Trophoblast cell (in vitro differentiated cells and primary cell): ENCODE measurements at regions not wholly inside any gene's neighbourhood (a gene's known extent, or its start where the extent isn't known, plus 50 kb on each side); places are given as distances from the start of the nearest gene placed in this dataset.

Experiments used
- DNase-seq, 2 donors: peaks; one replicate each; pipeline ENCODE4 v3.0.0-alpha.2; 2016
- H2AFZ ChIP-seq: 2 replicates; pipeline ENCODE4 v1.6.1; 2013; ENCODE audit warnings: low read length, moderate library complexity, mild to moderate bottlenecking; ENCODE audit not compliant: insufficient read depth, poor library complexity
- H2AK5ac ChIP-seq: 2 replicates; pipeline ENCODE4 v1.6.1; 2013; ENCODE audit warnings: mild to moderate bottlenecking, low read length
- H2BK120ac ChIP-seq: 2 replicates; pipeline ENCODE4 v1.6.1; 2013; ENCODE audit warnings: low read length, mild to moderate bottlenecking, moderate library complexity; ENCODE audit not compliant: insufficient read depth, poor library complexity
- H2BK12ac ChIP-seq: 2 replicates; pipeline ENCODE4 v1.6.1; 2013; ENCODE audit warnings: mild to moderate bottlenecking, low read length, moderate library complexity
- H2BK5ac ChIP-seq: 2 replicates; pipeline ENCODE4 v1.6.1; 2013; ENCODE audit warnings: low read length, low read depth, moderate library complexity, mild to moderate bottlenecking; ENCODE audit not compliant: poor library complexity
- H3K14ac ChIP-seq: 2 replicates; pipeline ENCODE4 v1.6.1; 2013; ENCODE audit warnings: mild to moderate bottlenecking, low read length
- H3K18ac ChIP-seq: 2 replicates; pipeline ENCODE4 v1.6.1; 2013; ENCODE audit warnings: mild to moderate bottlenecking, low read length
- H3K23ac ChIP-seq: 2 replicates; pipeline ENCODE4 v1.6.1; 2013; ENCODE audit warnings: low read length
- H3K27ac ChIP-seq: 2 replicates; pipeline ENCODE4 v1.5.1; 2013; ENCODE audit warnings: low read depth, mild to moderate bottlenecking, inconsistent platforms, low read length, moderate library complexity
- H3K27me3 ChIP-seq: 2 replicates; pipeline ENCODE4 v1.6.1; 2013; ENCODE audit warnings: inconsistent platforms, mild to moderate bottlenecking, low read length, moderate library complexity; ENCODE audit not compliant: insufficient read depth
- H3K36me3 ChIP-seq, 2 experiments: 1 replicate in 1 of 2; 2 replicates in 1 of 2; pipeline ENCODE4 v1.6.1; 2013; ENCODE audit warnings: low read length in 2 of 2, mild to moderate bottlenecking in 2 of 2, moderate library complexity in 1 of 2; ENCODE audit not compliant: insufficient read depth in 2 of 2, control insufficient read depth in 1 of 2
- H3K4ac ChIP-seq: 2 replicates; pipeline ENCODE4 v1.6.1; 2013; ENCODE audit warnings: low read depth, mild to moderate bottlenecking, low read length, moderate library complexity
- H3K4me1 ChIP-seq, 2 experiments: 1 replicate in 1 of 2; 2 replicates in 1 of 2; pipeline ENCODE4 v1.6.1; 2013; ENCODE audit warnings: low read length in 2 of 2, mild to moderate bottlenecking in 2 of 2, moderate library complexity in 1 of 2; ENCODE audit not compliant: insufficient read depth in 2 of 2, control insufficient read depth in 1 of 2
- H3K4me2 ChIP-seq: 2 replicates; pipeline ENCODE4 v1.6.1; 2013; ENCODE audit warnings: inconsistent platforms, mild to moderate bottlenecking, low read length, moderate library complexity
- H3K4me3 ChIP-seq: 2 replicates; pipeline ENCODE4 v1.5.1; 2013; ENCODE audit warnings: mild to moderate bottlenecking, low read depth, low read length, inconsistent platforms
- H3K79me1 ChIP-seq: one replicate; pipeline ENCODE4 v1.6.1; 2013; ENCODE audit warnings: low read length
- H3K79me2 ChIP-seq: 2 replicates; pipeline ENCODE4 v1.6.1; 2013; ENCODE audit warnings: low read length, mild to moderate bottlenecking; ENCODE audit not compliant: control insufficient read depth, insufficient read depth, poor library complexity
- H3K9ac ChIP-seq: 2 replicates; pipeline ENCODE4 v1.6.1; 2013; ENCODE audit warnings: mild to moderate bottlenecking, low read length
- H3K9me3 ChIP-seq: 2 replicates; pipeline ENCODE4 v1.6.1; 2013; ENCODE audit warnings: low read depth, mild to moderate bottlenecking, control low read depth, inconsistent platforms, low read length; ENCODE audit not compliant: insufficient read depth
- H4K12ac ChIP-seq: 2 replicates; pipeline ENCODE4 v1.6.1; 2013; ENCODE audit warnings: low read depth, mild to moderate bottlenecking, low read length, moderate library complexity
- H4K8ac ChIP-seq: 2 replicates; pipeline ENCODE4 v1.6.1; 2013; ENCODE audit warnings: low read depth, mild to moderate bottlenecking, low read length, moderate library complexity
- H4K91ac ChIP-seq: one replicate; pipeline ENCODE4 v1.6.1; 2013; ENCODE audit warnings: low read depth, mild to moderate bottlenecking, low read length, moderate library complexity
- WGBS: extraction: QIAGEN DNeasy Blood & Tissue Kit; methylation state at CpG from one replicate; pipeline ENCODE4 v1.1.7; 2013; ENCODE audit warnings: missing lambda C conversion rate; ENCODE audit not compliant: insufficient read length, insufficient coverage; ENCODE audit errors: extremely low coverage; 5-methylcytosine and 5-hydroxymethylcytosine counted together

DNA sequence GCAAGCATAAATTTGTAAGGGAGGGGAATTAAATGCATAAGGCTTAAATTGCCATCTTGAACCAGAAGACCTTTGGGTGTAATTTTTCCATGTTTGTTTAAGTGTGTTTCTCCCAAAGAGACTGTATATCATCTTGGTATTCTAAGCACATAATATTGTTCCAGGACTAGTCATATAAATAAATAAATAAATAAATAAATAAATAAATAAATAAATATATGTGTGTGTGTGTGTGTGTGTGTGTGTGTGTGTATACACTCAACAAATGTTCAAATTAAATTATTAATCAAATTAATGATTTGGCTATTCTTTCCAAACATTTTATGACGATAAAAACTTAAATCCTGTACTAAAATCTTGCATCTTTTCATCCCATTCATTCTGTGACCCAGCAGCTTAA lies 867.8 kb upstream of the KLHL29 start:
- Histone ChIP-seq H3K9me3 (no peaks in the 10 kb centered on the region), H2BK120ac (no peak overlapping the region), H3K4me3 (no peak overlapping the region), H2AFZ (no peak overlapping the region), H3K14ac (no peak overlapping the region), H2BK5ac (no peak overlapping the region), H3K18ac (no peak overlapping the region), H2AK5ac (no peak overlapping the region), H3K36me3 (no peaks in the 10 kb centered on the region), H3K23ac (no peak overlapping the region), H4K91ac (no peak overlapping the region), H3K9ac (no peak overlapping the region), H2BK12ac (no peak overlapping the region), H4K8ac (no peak overlapping the region), H3K27me3 (no peaks in the 10 kb centered on the region), H3K79me2 (no peaks in the 10 kb centered on the region), H4K12ac (no peak overlapping the region), H3K4ac (no peak overlapping the region), H3K4me2 (no peak overlapping the region), H3K79me1 (no peaks in the 10 kb centered on the region), H3K27ac (no peak overlapping the region), H3K4me1 (no peaks in the 10 kb centered on the region)
- no peak for DNase-seq
- WGBS = no CpG with 5 or more reads among the region's 1 CpG

GRCh38 chr2:22518641-22519040 lies 866.3 kb upstream of the KLHL29 start:
- Histone ChIP-seq H3K36me3 (no peaks in the 10 kb centered on the region), H3K27me3 (no peaks in the 10 kb centered on the region), H3K4ac (no peak overlapping the region), H2BK120ac (no peak overlapping the region), H3K79me1 (no peaks in the 10 kb centered on the region), H4K12ac (no peak overlapping the region), H3K4me3 (no peak overlapping the region), H2AFZ (no peak overlapping the region), H2BK5ac (no peak overlapping the region), H2AK5ac (no peak overlapping the region), H3K4me1 (no peaks in the 10 kb centered on the region), H3K14ac (no peak overlapping the region), H3K4me2 (no peak overlapping the region), H3K9me3 (no peaks in the 10 kb centered on the region), H4K8ac (no peak overlapping the region), H4K91ac (no peak overlapping the region), H3K18ac (no peak overlapping the region), H3K79me2 (no peaks in the 10 kb centered on the region), H2BK12ac (no peak overlapping the region), H3K23ac (no peak overlapping the region), H3K27ac (no peak overlapping the region), H3K9ac (no peak overlapping the region)
- DNase-seq = no peak

DNA sequence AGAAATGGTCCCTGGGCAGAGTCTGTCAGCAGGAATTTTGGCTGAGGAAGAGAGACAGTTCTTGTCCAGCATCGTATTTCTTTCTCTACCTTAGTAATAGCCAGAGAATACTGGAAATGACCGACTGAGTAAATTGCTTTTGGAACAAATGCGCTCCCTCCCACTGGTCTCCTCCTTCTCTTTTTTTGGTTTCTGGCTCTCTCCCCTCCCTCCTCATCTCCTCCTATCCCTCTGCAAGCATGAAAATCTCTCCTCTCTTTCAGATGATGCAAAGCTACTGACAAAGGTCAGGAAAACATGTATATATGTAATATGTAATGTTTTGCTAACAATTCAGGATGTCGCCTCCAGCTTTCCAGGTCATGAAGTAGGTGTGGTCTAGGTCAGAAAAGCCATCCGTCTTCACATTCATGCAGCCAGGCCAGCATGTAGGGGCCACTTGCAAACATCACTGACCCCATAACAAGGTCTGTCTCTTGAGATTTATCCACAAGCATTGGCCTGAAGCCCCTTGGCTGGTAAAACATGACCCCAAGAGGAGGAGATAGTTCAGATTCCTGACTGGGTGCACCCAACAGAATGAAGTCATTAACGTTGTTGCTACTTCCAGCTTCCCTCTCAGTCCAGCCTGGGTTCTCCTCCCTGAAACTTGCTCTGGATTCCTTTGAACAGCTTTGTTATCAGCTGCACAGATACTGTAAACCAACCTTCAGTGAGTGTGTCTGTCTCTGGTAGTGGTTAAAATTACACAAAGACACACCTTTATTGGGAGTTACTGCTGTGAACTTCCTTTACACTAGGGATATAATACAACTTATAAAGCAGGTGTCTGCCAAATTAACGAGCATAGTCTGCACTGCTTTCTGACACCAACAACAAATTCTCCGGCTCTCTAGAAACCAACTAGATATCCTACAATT lies 864.4 kb upstream of the KLHL29 start:
- H3K79me1 ChIP-seq = no peaks in the 10 kb centered on the region
- no peak overlapping the region for H4K12ac ChIP-seq
- no peak overlapping the region for H2BK120ac ChIP-seq
- no peak overlapping the region for H3K27ac ChIP-seq
- no peak overlapping the region for H3K4me3 ChIP-seq
- H3K18ac ChIP-seq = no peak overlapping the region
- no peak overlapping the region for H3K14ac ChIP-seq
- H2AFZ ChIP-seq = no peak overlapping the region
- no peak overlapping the region for H3K4me2 ChIP-seq
- WGBS = no CpG with 5 or more reads among the region's 8 CpGs
- H2AK5ac ChIP-seq = no peak overlapping the region
- H3K9ac ChIP-seq = no peak overlapping the region
- no peaks in the 10 kb centered on the region for H3K27me3 ChIP-seq
- no peak for DNase-seq
- no peak overlapping the region for H3K4ac ChIP-seq
- H2BK12ac ChIP-seq = no peak overlapping the region
- no peak overlapping the region for H2BK5ac ChIP-seq
- H3K23ac ChIP-seq = no peak overlapping the region
- H3K36me3 ChIP-seq = no peaks in the 10 kb centered on the region
- no peak overlapping the region for H4K91ac ChIP-seq
- H4K8ac ChIP-seq = no peak overlapping the region
- no peaks in the 10 kb centered on the region for H3K9me3 ChIP-seq
- H3K4me1 ChIP-seq = no peaks in the 10 kb centered on the region
- H3K79me2 ChIP-seq = no peaks in the 10 kb centered on the region

DNA sequence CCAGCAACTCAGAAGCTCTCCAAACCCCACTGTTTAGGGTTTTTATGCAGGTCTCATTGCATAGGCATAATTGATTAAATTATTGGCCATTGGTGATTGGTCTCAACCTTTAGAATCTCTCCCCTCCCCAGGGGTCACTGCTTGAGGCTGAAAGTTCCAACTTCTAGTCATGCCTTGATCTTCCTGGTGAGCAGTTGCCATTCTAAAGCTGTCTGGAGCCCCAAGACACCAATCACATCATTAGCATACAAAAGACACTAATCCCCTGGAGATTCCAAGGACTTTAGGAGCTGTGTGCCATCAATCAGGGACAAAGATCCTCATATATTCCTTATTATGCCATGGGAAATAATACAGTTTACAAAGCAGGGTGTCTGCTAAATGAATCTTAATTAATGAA lies 863.4 kb upstream of the KLHL29 start:
- no peak overlapping the region for H3K14ac ChIP-seq
- H4K12ac ChIP-seq = no peak overlapping the region
- H3K4ac ChIP-seq = no peak overlapping the region
- H3K79me1 ChIP-seq = no peaks in the 10 kb centered on the region
- H2BK120ac ChIP-seq = no peak overlapping the region
- no peaks in the 10 kb centered on the region for H3K27me3 ChIP-seq
- no peak overlapping the region for H3K18ac ChIP-seq
- DNase-seq = no peak
- H4K91ac ChIP-seq = no peak overlapping the region
- H3K36me3 ChIP-seq = no peaks in the 10 kb centered on the region
- H3K9ac ChIP-seq = no peak overlapping the region
- H2BK5ac ChIP-seq = no peak overlapping the region
- H3K4me3 ChIP-seq = no peak overlapping the region
- H3K9me3 ChIP-seq = no peaks in the 10 kb centered on the region
- H3K4me2 ChIP-seq = no peak overlapping the region
- no peaks in the 10 kb centered on the region for H3K79me2 ChIP-seq
- H3K27ac ChIP-seq = no peak overlapping the region
- no peak overlapping the region for H2AFZ ChIP-seq
- H2AK5ac ChIP-seq = no peak overlapping the region
- H2BK12ac ChIP-seq = no peak overlapping the region
- H4K8ac ChIP-seq = no peak overlapping the region
- no peaks in the 10 kb centered on the region for H3K4me1 ChIP-seq
- no peak overlapping the region for H3K23ac ChIP-seq
